Mesenchymal stem cell (in vitro differentiated cells and primary cell): ENCODE measurements at regions not wholly inside any gene's neighbourhood (a gene's known extent, or its start where the extent isn't known, plus 50 kb on each side); places are given as distances from the start of the nearest gene placed in this dataset. TPM values are rescaled to one million over a fixed set of nuclear protein-coding genes. Genes with fewer than 3 reads are reported as not detected.

Experiments used
- DNase-seq: peaks from one replicate; pipeline ENCODE4 v3.0.0-alpha.2; 2013
- H2AFZ ChIP-seq: one replicate; pipeline ENCODE4 v1.6.1; 2013; ENCODE audit warnings: low read depth, mild to moderate bottlenecking, control low read depth, inconsistent platforms, low read length, moderate library complexity
- H2AK5ac ChIP-seq: 2 replicates; pipeline ENCODE4 v1.6.1; 2013; ENCODE audit warnings: low read length, moderate library complexity, mild to moderate bottlenecking, inconsistent platforms; ENCODE audit not compliant: severe bottlenecking
- H2BK120ac ChIP-seq: one replicate; pipeline ENCODE4 v1.6.1; 2013; ENCODE audit warnings: low read depth, mild to moderate bottlenecking, inconsistent platforms, low read length, moderate library complexity
- H2BK12ac ChIP-seq, 2 experiments: one replicate each; pipeline ENCODE4 v1.6.1; 2013; ENCODE audit warnings: inconsistent platforms in 2 of 2, low read length in 2 of 2, mild to moderate bottlenecking in 2 of 2, moderate library complexity in 2 of 2, control low read depth in 1 of 2
- H2BK15ac ChIP-seq: one replicate; pipeline ENCODE4 v1.6.1; 2013; ENCODE audit warnings: mild to moderate bottlenecking, low read depth, inconsistent platforms; ENCODE audit not compliant: poor library complexity, severe bottlenecking
- H2BK5ac ChIP-seq: 2 replicates; pipeline ENCODE4 v1.6.1; 2013; ENCODE audit warnings: low read depth, mild to moderate bottlenecking, low read length, control low read depth, inconsistent platforms; ENCODE audit not compliant: poor library complexity, severe bottlenecking
- H3K14ac ChIP-seq, 2 experiments: one replicate each; pipeline ENCODE4 v1.6.1; 2013; ENCODE audit warnings: inconsistent platforms in 2 of 2, low read length in 2 of 2, control low read depth in 1 of 2, mild to moderate bottlenecking in 1 of 2, moderate library complexity in 1 of 2
- H3K18ac ChIP-seq, 2 experiments: one replicate each; pipeline ENCODE4 v1.6.1; 2013; ENCODE audit warnings: inconsistent platforms in 2 of 2, low read length in 2 of 2, control low read depth in 1 of 2, low read depth in 1 of 2, mild to moderate bottlenecking in 1 of 2
- H3K23ac ChIP-seq, 2 experiments: one replicate each; pipeline ENCODE4 v1.6.1; 2013; ENCODE audit warnings: inconsistent platforms in 2 of 2, low read length in 2 of 2, mild to moderate bottlenecking in 2 of 2, moderate library complexity in 2 of 2, control low read depth in 1 of 2
- H3K27ac ChIP-seq: 2 replicates; pipeline ENCODE4 v1.5.1; 2013; ENCODE audit warnings: mild to moderate bottlenecking, moderate library complexity, low read length, control low read depth, inconsistent platforms; ENCODE audit not compliant: poor library complexity, severe bottlenecking
- H3K27me3 ChIP-seq, 2 experiments: 2 replicates each; pipeline versions ENCODE4 v1.6.1 to v1.7.0; 2013; ENCODE audit warnings: low read length in 2 of 2, mild to moderate bottlenecking in 2 of 2, moderate library complexity in 2 of 2, control low read depth in 1 of 2, inconsistent platforms in 1 of 2; ENCODE audit not compliant: control insufficient read depth in 1 of 2, insufficient read depth in 1 of 2
- H3K36me3 ChIP-seq, 2 experiments: 2 replicates each; pipeline versions ENCODE4 v1.6.1 to v1.7.0; 2013; ENCODE audit warnings: low read length in 2 of 2, control low read depth in 1 of 2, inconsistent platforms in 1 of 2, low read depth in 1 of 2, mild to moderate bottlenecking in 1 of 2; ENCODE audit not compliant: insufficient read depth in 2 of 2, control insufficient read depth in 1 of 2
- H3K4ac ChIP-seq, 2 experiments: one replicate each; pipeline ENCODE4 v1.6.1; 2013; ENCODE audit warnings: inconsistent platforms in 2 of 2, low read length in 2 of 2, mild to moderate bottlenecking in 2 of 2, moderate library complexity in 2 of 2, control low read depth in 1 of 2, low read depth in 1 of 2
- H3K4me1 ChIP-seq: 2 replicates; pipeline ENCODE4 v1.6.1; 2013; ENCODE audit warnings: low read depth, low read length, control low read depth; ENCODE audit not compliant: control insufficient read depth, insufficient read depth
- H3K4me2 ChIP-seq: 2 replicates; pipeline ENCODE4 v1.6.1; 2013; ENCODE audit warnings: low read length, mild to moderate bottlenecking, inconsistent platforms; ENCODE audit not compliant: poor library complexity, severe bottlenecking
- H3K4me3 ChIP-seq, 2 experiments: 2 replicates each; pipeline versions ENCODE4 v1.5.1 to v1.7.0; 2013; ENCODE audit warnings: low read length in 2 of 2, mild to moderate bottlenecking in 2 of 2, control low read depth in 1 of 2, low read depth in 1 of 2; ENCODE audit not compliant: insufficient read depth in 1 of 2
- H3K79me1 ChIP-seq: replicated peaks from 2 replicates; pipeline ENCODE4 v1.6.1; 2013; ENCODE audit warnings: mild to moderate bottlenecking, control low read depth, low read length, inconsistent platforms; ENCODE audit not compliant: poor library complexity, severe bottlenecking
- H3K9ac ChIP-seq: 2 replicates; pipeline ENCODE4 v1.7.0; 2013; ENCODE audit warnings: mild to moderate bottlenecking, low read length, moderate library complexity
- H3K9me3 ChIP-seq: 2 replicates; pipeline ENCODE4 v1.7.0; 2013; ENCODE audit warnings: mild to moderate bottlenecking, low read length; ENCODE audit not compliant: control insufficient read depth
- H4K8ac ChIP-seq: one replicate; pipeline ENCODE4 v1.6.1; 2013; ENCODE audit warnings: inconsistent platforms, mild to moderate bottlenecking, low read length, moderate library complexity
- H4K91ac ChIP-seq: one replicate; pipeline ENCODE4 v1.6.1; 2013; ENCODE audit warnings: mild to moderate bottlenecking, low read length, inconsistent platforms
- WGBS: methylation state at CpG from one replicate; pipeline ENCODE4 v1.1.7; 2013; ENCODE audit warnings: mixed read lengths; 5-methylcytosine and 5-hydroxymethylcytosine counted together
- small RNA-seq: library from polyadenylated mRNA; stranded (forward); fragments of <200 nt; extraction: miRNeasy Mini kit (QIAGEN cat#:217004); gene quantifications from one replicate; pipeline ENCODE3, GENCODE V24; 2013; ENCODE audit warnings: low read depth

DNA sequence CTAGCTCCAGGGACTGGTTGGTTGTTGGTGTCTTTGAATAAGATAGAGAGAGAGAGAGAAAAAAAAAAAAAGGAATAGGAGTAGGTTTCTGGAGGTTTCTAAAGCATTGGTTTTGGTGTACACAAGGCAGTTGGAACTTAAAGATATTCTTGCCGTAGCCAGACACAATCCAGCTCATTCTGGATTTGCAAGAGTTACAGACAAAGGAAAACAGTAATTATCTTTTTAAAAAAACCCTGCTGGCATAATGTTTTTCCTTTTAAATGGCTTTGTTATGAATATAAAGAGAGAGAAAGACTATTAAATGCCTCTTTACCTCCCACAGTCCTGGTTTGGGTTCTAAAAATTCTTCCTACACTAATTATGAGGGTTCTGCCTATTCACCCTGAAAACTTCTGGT is 120.4 kb upstream of the RAG2 start:
- Histone ChIP-seq H3K4ac (no peak overlapping the region), H3K9me3 (no peaks in the 10 kb centered on the region), H4K8ac (no peak overlapping the region), H3K9ac (no peak overlapping the region), H2BK120ac (no peak overlapping the region), H3K27ac (no peak overlapping the region), H3K36me3 (no peaks in the 10 kb centered on the region), H2BK5ac (no peak overlapping the region), H3K4me3 (no peak overlapping the region), H2BK15ac (no peak overlapping the region), H3K18ac (no peak overlapping the region), H2AK5ac (no peak overlapping the region), H3K79me1 (no peaks in the 10 kb centered on the region), H3K23ac (no peak overlapping the region), H3K4me2 (no peak overlapping the region), H3K27me3 (peaks cover 3 to 14% of the 10 kb centered on the region in 2 experiments), H2BK12ac (no peak overlapping the region), H4K91ac (no peak overlapping the region), H2AFZ (no peak overlapping the region), H3K14ac (no peak overlapping the region), H3K4me1 (no peaks in the 10 kb centered on the region)
- no CpG with 5 or more reads among the region's 1 CpG for WGBS
- DNase-seq = no peak

DNA sequence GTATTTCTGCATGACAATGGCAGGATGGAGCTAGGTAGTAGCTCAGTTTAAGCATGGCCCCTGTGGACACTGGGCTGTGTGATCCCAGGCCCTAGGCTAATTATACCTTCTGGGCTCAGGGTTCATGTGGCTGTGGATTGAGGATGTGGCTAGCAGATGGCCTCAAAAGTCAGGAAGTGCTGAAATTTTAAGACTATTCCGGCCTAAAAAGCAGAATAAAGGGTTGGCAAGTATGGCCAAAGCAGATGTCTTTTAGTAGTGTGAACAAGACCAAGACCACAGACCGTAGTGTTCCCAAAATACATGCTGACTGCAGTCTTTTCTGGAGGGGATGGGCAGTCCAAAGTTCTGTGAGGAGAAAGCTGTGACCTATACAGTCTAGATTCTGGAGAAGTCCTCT is 115.7 kb upstream of the RAG2 start:
- H2BK120ac ChIP-seq = no peak overlapping the region
- H2BK12ac ChIP-seq = no peak overlapping the region
- H3K14ac ChIP-seq = no peak overlapping the region
- no peaks in the 10 kb centered on the region for H3K36me3 ChIP-seq
- H3K4me3 ChIP-seq = no peak overlapping the region
- H3K4ac ChIP-seq = no peak overlapping the region
- no peak overlapping the region for H3K9ac ChIP-seq
- no peak overlapping the region for H3K4me2 ChIP-seq
- H2BK15ac ChIP-seq = no peak overlapping the region
- no peaks in the 10 kb centered on the region for H3K4me1 ChIP-seq
- H3K27me3 ChIP-seq = peaks cover 8 to 12% of the 10 kb centered on the region in 2 experiments
- H3K9me3 ChIP-seq = no peaks in the 10 kb centered on the region
- no peak overlapping the region for H2AK5ac ChIP-seq
- 87% methylated on average over 2 of the region's 2 CpGs for WGBS
- H4K91ac ChIP-seq = no peak overlapping the region
- H3K27ac ChIP-seq = no peak overlapping the region
- no peak overlapping the region for H2BK5ac ChIP-seq
- no peaks in the 10 kb centered on the region for H3K79me1 ChIP-seq
- H4K8ac ChIP-seq = no peak overlapping the region
- no peak overlapping the region for H3K23ac ChIP-seq
- DNase-seq = no peak
- H3K18ac ChIP-seq = no peak overlapping the region
- H2AFZ ChIP-seq = no peak overlapping the region

GRCh38 chr11:36711104-36711825 is 113.2 kb upstream of the RAG2 start:
- H2BK12ac ChIP-seq = no peak overlapping the region
- H3K4me1 ChIP-seq = no peaks in the 10 kb centered on the region
- no peaks in the 10 kb centered on the region for H3K79me1 ChIP-seq
- H2BK120ac ChIP-seq = no peak overlapping the region
- no peak overlapping the region for H3K14ac ChIP-seq
- no peak overlapping the region for H2AFZ ChIP-seq
- H3K4me2 ChIP-seq = no peak overlapping the region
- 68% methylated on average over 3 of the region's 3 CpGs for WGBS
- no peak overlapping the region for H3K23ac ChIP-seq
- no peak overlapping the region for H3K9ac ChIP-seq
- no peak overlapping the region for H2BK5ac ChIP-seq
- H4K91ac ChIP-seq = no peak overlapping the region
- H3K27me3 ChIP-seq = peaks cover 0 to 8% of the 10 kb centered on the region in 2 experiments
- H3K4ac ChIP-seq = no peak overlapping the region
- no peak overlapping the region for H4K8ac ChIP-seq
- no peak overlapping the region for H2BK15ac ChIP-seq
- no peaks in the 10 kb centered on the region for H3K9me3 ChIP-seq
- H3K27ac ChIP-seq = no peak overlapping the region
- H3K36me3 ChIP-seq = no peaks in the 10 kb centered on the region
- no peak overlapping the region for H3K4me3 ChIP-seq
- DNase-seq = no peak
- H3K18ac ChIP-seq = no peak overlapping the region
- H2AK5ac ChIP-seq = no peak overlapping the region

Small RNA genes in the stretch of these regions (small RNA-seq; reads per million reads assigned to genes)
- gene RF00322 (not detected), gene RNU6-99P (not detected)
